BLaER1 (cell line): ENCODE measurements at regions not wholly inside any gene's neighbourhood (a gene's known extent, or its start where the extent isn't known, plus 50 kb on each side); places are given as distances from the start of the nearest gene placed in this dataset.

Source experiments
- H3K27ac ChIP-seq: shearing (Covaris generic); formaldehyde crosslinking; 2 replicates; pipeline ENCODE4 v1.8.1; 2022
- H3K27me3 ChIP-seq: shearing (Covaris generic); formaldehyde crosslinking; 2 replicates; pipeline ENCODE4 v1.8.1; 2022
- H3K36me3 ChIP-seq: shearing (Covaris generic); formaldehyde crosslinking; 2 replicates; pipeline ENCODE4 v1.8.1; 2022
- H3K4me1 ChIP-seq: shearing (Covaris generic); formaldehyde crosslinking; 2 replicates; pipeline ENCODE4 v1.8.1; 2022
- H3K4me2 ChIP-seq: shearing (Covaris generic); formaldehyde crosslinking; 2 replicates; pipeline ENCODE4 v1.8.1; 2022
- H3K4me3 ChIP-seq: shearing (Covaris generic); formaldehyde crosslinking; 2 replicates; pipeline ENCODE4 v1.8.1; 2022
- H3K9ac ChIP-seq: shearing (Covaris generic); formaldehyde crosslinking; 2 replicates; pipeline ENCODE4 v1.8.1; 2022
- H3K9me3 ChIP-seq: shearing (Covaris generic); formaldehyde crosslinking; 2 replicates; pipeline ENCODE4 v1.8.1; 2022
- H4K20me1 ChIP-seq: shearing (Covaris generic); formaldehyde crosslinking; 2 replicates; pipeline ENCODE4 v1.8.1; 2022
- Cebpa-rat ChIP-seq: shearing (Covaris generic); IDR thresholded peaks from 2 replicates; pipeline ENCODE4 v1.8.1; 2022

- Histone ChIP-seq H3K9me3 (no peaks in the 10 kb centered on the region), H3K36me3 (no peaks in the 10 kb centered on the region), H3K4me2 (no peak overlapping the region), H3K27me3 (no peaks in the 10 kb centered on the region), H3K9ac (no peak overlapping the region), H3K4me1 (no peaks in the 10 kb centered on the region), H3K4me3 (no peak overlapping the region), H4K20me1 (no peaks in the 10 kb centered on the region), H3K27ac (no peak overlapping the region)
- no peak for TF ChIP-seq Cebpa-rat
Measured at GRCh38 chr4:23388255-23388654, 501.6 kb downstream of the PPARGC1A start.

- Histone ChIP-seq H4K20me1 (no peaks in the 10 kb centered on the region), H3K4me2 (no peak overlapping the region), H3K36me3 (no peaks in the 10 kb centered on the region), H3K9ac (no peak overlapping the region), H3K4me1 (no peaks in the 10 kb centered on the region), H3K27me3 (no peaks in the 10 kb centered on the region), H3K4me3 (no peak overlapping the region), H3K27ac (no peak overlapping the region), H3K9me3 (no peaks in the 10 kb centered on the region)
- TF ChIP-seq Cebpa-rat: no peak
Measured at GRCh38 chr4:23384741-23385140, 505.1 kb downstream of the PPARGC1A start.

- no peaks in the 10 kb centered on the region for H4K20me1 ChIP-seq
- TF ChIP-seq Cebpa-rat: no peak
- no peak overlapping the region for H3K9ac ChIP-seq
- H3K4me1 ChIP-seq: no peaks in the 10 kb centered on the region
- H3K4me2 ChIP-seq: no peak overlapping the region
- no peaks in the 10 kb centered on the region for H3K27me3 ChIP-seq
- no peak overlapping the region for H3K27ac ChIP-seq
- no peaks in the 10 kb centered on the region for H3K9me3 ChIP-seq
- H3K36me3 ChIP-seq: no peaks in the 10 kb centered on the region
- no peak overlapping the region for H3K4me3 ChIP-seq
Measured at GRCh38 chr4:23382879-23383278, 507.0 kb downstream of the PPARGC1A start.

GRCh38 chr4:23374259-23374658 is 515.6 kb downstream of the PPARGC1A start:
- no peak overlapping the region for H3K4me2 ChIP-seq
- no peak overlapping the region for H3K9ac ChIP-seq
- no peaks in the 10 kb centered on the region for H4K20me1 ChIP-seq
- no peaks in the 10 kb centered on the region for H3K36me3 ChIP-seq
- no peak for TF ChIP-seq Cebpa-rat
- H3K27ac ChIP-seq: no peak overlapping the region
- no peaks in the 10 kb centered on the region for H3K9me3 ChIP-seq
- H3K4me1 ChIP-seq: no peaks in the 10 kb centered on the region
- no peak overlapping the region for H3K4me3 ChIP-seq
- H3K27me3 ChIP-seq: no peaks in the 10 kb centered on the region

DNA sequence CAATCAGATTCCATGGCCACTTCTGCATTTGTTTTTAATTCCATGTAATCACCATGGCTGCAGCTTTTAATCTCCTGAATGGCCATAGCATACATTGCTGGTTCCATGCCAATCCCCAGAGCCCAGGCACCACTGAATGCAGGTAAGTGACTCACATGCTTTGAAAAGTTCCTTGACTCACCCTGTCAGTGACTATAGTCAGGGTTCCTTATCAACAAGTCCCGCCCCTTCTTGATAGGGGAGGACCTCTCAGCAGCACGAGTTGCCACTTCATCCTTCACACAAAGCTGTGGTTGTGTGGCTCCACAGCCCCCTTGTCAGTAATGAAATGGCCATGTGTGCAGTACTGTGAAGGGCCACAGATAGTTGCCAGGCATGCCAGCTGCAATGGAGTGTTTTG is 516.6 kb downstream of the PPARGC1A start:
- no peak for TF ChIP-seq Cebpa-rat
- Histone ChIP-seq H3K36me3 (no peaks in the 10 kb centered on the region), H3K9me3 (no peaks in the 10 kb centered on the region), H3K27ac (no peak overlapping the region), H3K4me2 (no peak overlapping the region), H3K4me1 (no peaks in the 10 kb centered on the region), H3K4me3 (no peak overlapping the region), H4K20me1 (no peaks in the 10 kb centered on the region), H3K9ac (no peak overlapping the region), H3K27me3 (no peaks in the 10 kb centered on the region)

GRCh38 chr4:23371533-23371932 is 518.3 kb downstream of the PPARGC1A start:
- no peaks in the 10 kb centered on the region for H3K27me3 ChIP-seq
- no peak overlapping the region for H3K4me2 ChIP-seq
- no peaks in the 10 kb centered on the region for H3K36me3 ChIP-seq
- H3K4me1 ChIP-seq: no peaks in the 10 kb centered on the region
- H3K9me3 ChIP-seq: no peaks in the 10 kb centered on the region
- TF ChIP-seq Cebpa-rat: no peak
- no peak overlapping the region for H3K27ac ChIP-seq
- H3K9ac ChIP-seq: no peak overlapping the region
- H4K20me1 ChIP-seq: no peaks in the 10 kb centered on the region
- no peak overlapping the region for H3K4me3 ChIP-seq

- Histone ChIP-seq H3K27ac (no peak overlapping the region), H3K36me3 (no peaks in the 10 kb centered on the region), H4K20me1 (no peaks in the 10 kb centered on the region), H3K4me1 (no peaks in the 10 kb centered on the region), H3K9ac (no peak overlapping the region), H3K9me3 (no peaks in the 10 kb centered on the region), H3K27me3 (no peaks in the 10 kb centered on the region), H3K4me3 (no peak overlapping the region), H3K4me2 (no peak overlapping the region)
- no peak for TF ChIP-seq Cebpa-rat
Measured at GRCh38 chr4:23369331-23369730, 520.5 kb downstream of the PPARGC1A start.

GRCh38 chr4:23368081-23368697 is 521.7 kb downstream of the PPARGC1A start:
- TF ChIP-seq Cebpa-rat: no peak
- no peak overlapping the region for H3K27ac ChIP-seq
- no peaks in the 10 kb centered on the region for H3K36me3 ChIP-seq
- no peak overlapping the region for H3K4me3 ChIP-seq
- H3K4me2 ChIP-seq: no peak overlapping the region
- H3K4me1 ChIP-seq: no peaks in the 10 kb centered on the region
- no peaks in the 10 kb centered on the region for H4K20me1 ChIP-seq
- no peaks in the 10 kb centered on the region for H3K27me3 ChIP-seq
- no peaks in the 10 kb centered on the region for H3K9me3 ChIP-seq
- no peak overlapping the region for H3K9ac ChIP-seq

GRCh38 chr4:23366557-23366906 is 523.3 kb downstream of the PPARGC1A start:
- H3K9me3 ChIP-seq: no peaks in the 10 kb centered on the region
- H3K36me3 ChIP-seq: no peaks in the 10 kb centered on the region
- H3K27ac ChIP-seq: no peak overlapping the region
- H3K4me2 ChIP-seq: no peak overlapping the region
- no peaks in the 10 kb centered on the region for H4K20me1 ChIP-seq
- no peaks in the 10 kb centered on the region for H3K4me1 ChIP-seq
- TF ChIP-seq Cebpa-rat: no peak
- H3K9ac ChIP-seq: no peak overlapping the region
- no peaks in the 10 kb centered on the region for H3K27me3 ChIP-seq
- no peak overlapping the region for H3K4me3 ChIP-seq

- Histone ChIP-seq H3K4me3 (no peak overlapping the region), H3K27me3 (no peaks in the 10 kb centered on the region), H3K27ac (no peak overlapping the region), H3K4me1 (no peaks in the 10 kb centered on the region), H4K20me1 (no peaks in the 10 kb centered on the region), H3K36me3 (no peaks in the 10 kb centered on the region), H3K4me2 (no peak overlapping the region), H3K9me3 (no peaks in the 10 kb centered on the region), H3K9ac (no peak overlapping the region)
- no peak for TF ChIP-seq Cebpa-rat
Measured at GRCh38 chr4:23365871-23366556, 523.8 kb downstream of the PPARGC1A start.
